Lower lobe of right lung (tissue), 2 donors: ENCODE measurements at regions not wholly inside any gene's neighbourhood (a gene's known extent, or its start where the extent isn't known, plus 50 kb on each side); places are given as distances from the start of the nearest gene placed in this dataset.

Experiments used
- ATAC-seq, 2 donors: fragments of 200-7000 bp; cut with Tn5 transposase; one replicate each; pipeline ENCODE4 v1.9.1; 2020 to 2022; ENCODE audit warnings: mild to moderate bottlenecking in 2 of 2, moderate library complexity in 2 of 2
- DNase-seq: peaks from one replicate; pipeline ENCODE4 v3.0.0-alpha.2; 2020
- H3K27ac ChIP-seq: fragments of 200-600 bp; one replicate; pipeline ENCODE4 v1.8.0; 2022
- H3K27me3 ChIP-seq: fragments of 200-600 bp; one replicate; pipeline ENCODE4 v1.8.0; 2022; ENCODE audit warnings: low read depth
- H3K36me3 ChIP-seq: fragments of 200-600 bp; one replicate; pipeline ENCODE4 v1.8.0; 2022; ENCODE audit warnings: mild to moderate bottlenecking
- H3K4me1 ChIP-seq: fragments of 200-600 bp; one replicate; pipeline ENCODE4 v1.8.0; 2022
- H3K4me3 ChIP-seq: fragments of 200-600 bp; one replicate; pipeline ENCODE4 v1.8.0; 2022; ENCODE audit warnings: mild to moderate bottlenecking
- H3K9me3 ChIP-seq: fragments of 200-600 bp; one replicate; pipeline ENCODE4 v1.8.0; 2022
- CTCF ChIP-seq: fragments of 200-600 bp; IDR thresholded peaks from one replicate; pipeline ENCODE4 v1.8.0; 2022; ENCODE audit warnings: antibody characterized with exemption, mild to moderate bottlenecking
- intact Hi-C: fragments of 100-400 bp; cut with DNase I; formaldehyde crosslinking; loops from one replicate; pipeline ENCODE4 v1.11.0; 2022
- donor health status: DM: no; HTN: yes; CAD: no; lungs with severe emphysema.

DNA sequence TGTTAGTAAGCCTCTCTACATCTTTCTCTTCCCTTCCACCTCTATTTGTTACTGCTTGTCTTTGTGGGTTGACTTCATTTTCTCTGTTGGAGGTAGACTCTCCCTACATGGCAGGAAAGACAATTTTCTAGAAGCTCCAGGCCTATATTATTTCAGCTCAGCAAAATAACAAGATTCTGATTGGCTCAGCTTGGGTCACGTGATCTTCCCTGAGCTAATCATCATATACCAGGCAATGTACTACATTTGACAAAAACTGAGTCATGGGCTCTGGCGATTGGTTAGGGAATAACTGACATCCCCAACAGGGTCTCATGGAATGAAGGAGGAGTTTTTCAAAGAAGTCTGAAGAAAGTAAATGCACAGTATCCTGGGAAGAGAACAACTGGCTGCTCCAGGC lies 65.6 kb upstream of the NR3C1 start:
- H3K36me3 ChIP-seq: no peaks in the 10 kb centered on the region
- no peak for ATAC-seq
- no peaks in the 10 kb centered on the region for H3K9me3 ChIP-seq
- intact Hi-C loops: no loop called here
- TF ChIP-seq CTCF: no peak
- no peaks in the 10 kb centered on the region for H3K27me3 ChIP-seq
- H3K27ac ChIP-seq: no peak overlapping the region
- DNase-seq: no peak
- H3K4me1 ChIP-seq: no peaks in the 10 kb centered on the region
- no peak overlapping the region for H3K4me3 ChIP-seq

GRCh38 chr5:143466632-143467031 lies 63.1 kb upstream of the NR3C1 start:
- no peaks in the 10 kb centered on the region for H3K36me3 ChIP-seq
- no peaks in the 10 kb centered on the region for H3K4me1 ChIP-seq
- intact Hi-C loops: no loop called here
- DNase-seq (no peak), ATAC-seq (no peak)
- no peak overlapping the region for H3K27ac ChIP-seq
- no peaks in the 10 kb centered on the region for H3K9me3 ChIP-seq
- no peak for TF ChIP-seq CTCF
- no peak overlapping the region for H3K4me3 ChIP-seq
- H3K27me3 ChIP-seq: no peaks in the 10 kb centered on the region

- no peaks in the 10 kb centered on the region for H3K27me3 ChIP-seq
- H3K36me3 ChIP-seq: no peaks in the 10 kb centered on the region
- DNase-seq: no peak
- H3K4me3 ChIP-seq: no peak overlapping the region
- H3K4me1 ChIP-seq: no peaks in the 10 kb centered on the region
- intact Hi-C loops: no loop called here
- ATAC-seq: no peak
- TF ChIP-seq CTCF: no peak
- no peaks in the 10 kb centered on the region for H3K9me3 ChIP-seq
- no peak overlapping the region for H3K27ac ChIP-seq
Measured at GRCh38 chr5:143464723-143465490, 61.4 kb upstream of the NR3C1 start.

GRCh38 chr5:143462431-143462830 lies 58.9 kb upstream of the NR3C1 start:
- Histone ChIP-seq H3K36me3 (no peaks in the 10 kb centered on the region), H3K27ac (no peak overlapping the region), H3K4me3 (no peak overlapping the region), H3K9me3 (no peaks in the 10 kb centered on the region), H3K4me1 (no peaks in the 10 kb centered on the region), H3K27me3 (no peaks in the 10 kb centered on the region)
- DNase-seq (no peak), ATAC-seq (no peak)
- intact Hi-C loops: no loop called here
- TF ChIP-seq CTCF: no peak

DNA sequence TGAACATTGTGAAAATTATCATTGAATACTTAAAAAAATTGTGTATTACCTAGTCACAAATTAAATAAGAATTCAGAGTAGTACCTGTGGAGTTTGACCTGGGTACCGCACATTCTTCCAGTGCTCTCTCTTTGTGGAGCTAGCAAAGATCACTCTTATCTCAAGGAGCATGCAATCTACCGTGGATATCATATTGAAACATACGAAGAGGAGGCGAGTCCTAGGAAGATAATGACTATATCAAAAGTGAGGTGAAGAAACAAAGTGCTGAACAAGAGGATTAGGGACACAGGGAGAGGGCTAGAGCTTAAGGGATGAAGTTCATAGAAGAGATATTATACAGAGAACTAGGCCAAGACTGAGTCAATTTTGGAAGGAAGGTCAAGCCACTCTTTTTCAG lies 55.9 kb upstream of the NR3C1 start:
- TF ChIP-seq CTCF: no peak
- DNase-seq (no peak), ATAC-seq (no peak)
- Histone ChIP-seq H3K36me3 (no peaks in the 10 kb centered on the region), H3K4me1 (no peaks in the 10 kb centered on the region), H3K27ac (no peak overlapping the region), H3K9me3 (no peaks in the 10 kb centered on the region), H3K27me3 (no peaks in the 10 kb centered on the region), H3K4me3 (no peak overlapping the region)
- intact Hi-C loops: no loop called here
